Glomerular visceral epithelial cell (primary cell): ENCODE measurements at regions not wholly inside any gene's neighbourhood (a gene's known extent, or its start where the extent isn't known, plus 50 kb on each side); places are given as distances from the start of the nearest gene placed in this dataset.
"Not testable (repeated sequence)": the region's sequence is repeated elsewhere in the genome, so short reads cannot be mapped to it uniquely, and the experiment has no call there.

Experiments
- DNase-seq: peaks from one replicate; pipeline ENCODE4 v3.0.0-alpha.2; 2016; ENCODE audit errors: extremely low spot score

DNA sequence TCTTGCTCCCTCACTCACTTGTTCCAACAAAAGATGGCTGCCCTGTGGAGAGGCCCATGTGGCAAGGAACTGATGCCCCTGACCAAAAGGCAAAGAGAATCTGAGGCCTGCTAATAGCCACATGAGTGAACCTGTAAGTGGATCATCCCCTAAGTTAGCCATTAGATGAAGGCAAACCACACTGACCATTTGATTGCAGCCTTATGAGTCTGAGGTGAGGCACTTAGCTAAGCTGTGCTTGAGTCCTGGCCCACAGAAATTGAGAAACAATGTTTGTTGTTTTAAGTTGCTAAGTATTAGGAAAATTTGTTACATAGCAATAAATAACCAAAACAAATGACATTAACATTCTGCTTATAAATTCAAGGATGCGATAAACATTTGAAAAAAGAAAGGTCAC, 100.1 kb upstream of the BET1 start:
- DNase-seq = no peak

DNA sequence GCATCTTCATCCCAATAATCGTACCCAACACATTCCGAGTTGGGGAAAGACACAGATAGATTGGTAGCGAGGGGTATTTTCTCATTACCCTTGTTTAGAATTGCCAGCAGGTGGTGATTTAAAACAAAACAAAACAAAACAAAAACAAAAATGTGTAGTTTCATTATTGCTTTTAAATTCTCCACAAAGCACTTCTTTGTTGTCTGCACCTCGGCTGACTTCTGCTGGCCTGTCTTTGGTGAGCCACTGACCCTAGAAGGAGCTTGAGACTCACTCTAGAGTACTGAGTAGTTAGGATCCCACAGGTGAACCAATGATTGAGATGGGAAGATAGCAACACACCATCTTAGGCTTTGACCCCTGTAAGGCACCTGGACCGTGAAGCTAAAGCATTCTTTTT, 105.4 kb upstream of the BET1 start:
- DNase-seq = no peak

DNA sequence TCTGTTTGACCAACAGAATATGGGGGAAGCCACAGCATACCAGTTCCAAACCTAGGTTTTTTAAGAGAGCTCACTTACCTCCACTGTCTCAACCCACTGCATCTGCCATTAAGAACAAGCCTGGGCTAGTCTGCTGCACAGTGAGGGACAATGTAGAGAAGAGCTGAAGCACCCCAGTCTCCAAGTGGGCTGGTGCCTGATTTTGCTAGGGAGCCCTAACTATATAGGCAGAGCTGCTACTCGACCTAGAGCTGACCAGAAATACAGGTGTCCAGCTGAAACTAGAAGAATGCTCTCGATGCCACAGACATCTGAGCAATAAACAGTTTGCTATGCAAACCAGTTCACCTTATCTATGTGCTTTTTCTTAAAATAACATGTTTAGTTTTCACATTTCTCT, 106.9 kb upstream of the BET1 start:
- DNase-seq = no peak

DNA sequence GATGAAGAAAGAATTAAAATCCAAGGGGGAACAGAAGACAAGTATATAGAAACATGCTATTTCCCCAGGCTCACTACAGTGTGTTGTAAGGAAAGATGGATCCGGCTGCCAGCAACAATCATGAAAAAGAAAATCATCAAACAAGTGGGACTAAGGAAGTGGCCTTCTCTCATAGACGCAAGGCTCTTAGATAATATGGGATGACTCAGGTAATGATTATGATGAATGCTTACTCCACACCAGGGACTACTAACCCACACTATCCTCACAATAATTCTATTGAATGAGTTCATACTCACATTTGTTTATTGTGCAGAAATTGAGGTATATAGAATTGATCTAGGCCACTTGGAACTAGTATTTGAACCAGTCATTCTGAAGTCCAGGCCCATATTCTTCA, 111.2 kb upstream of the BET1 start:
- DNase-seq = no peak

DNA sequence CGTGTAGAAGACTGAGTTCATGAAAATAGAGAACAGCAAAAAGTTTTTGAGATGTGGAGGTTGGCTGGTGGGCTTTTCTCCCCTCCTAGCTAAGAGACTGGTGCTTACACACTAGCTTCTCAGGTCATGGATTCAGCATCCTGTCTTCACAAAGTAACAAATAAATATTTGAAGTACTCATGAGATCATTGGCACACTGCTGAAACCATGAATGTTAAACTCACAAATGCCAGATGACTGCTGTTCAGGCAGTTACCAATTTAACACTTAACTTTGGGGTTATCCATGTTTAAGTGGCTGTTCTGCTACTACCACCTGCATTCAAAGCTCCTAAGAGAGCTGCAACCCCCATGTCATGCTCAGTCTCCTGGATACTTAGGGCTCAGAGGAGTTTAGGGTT, 119.0 kb upstream of the BET1 start:
- no peak for DNase-seq

DNA sequence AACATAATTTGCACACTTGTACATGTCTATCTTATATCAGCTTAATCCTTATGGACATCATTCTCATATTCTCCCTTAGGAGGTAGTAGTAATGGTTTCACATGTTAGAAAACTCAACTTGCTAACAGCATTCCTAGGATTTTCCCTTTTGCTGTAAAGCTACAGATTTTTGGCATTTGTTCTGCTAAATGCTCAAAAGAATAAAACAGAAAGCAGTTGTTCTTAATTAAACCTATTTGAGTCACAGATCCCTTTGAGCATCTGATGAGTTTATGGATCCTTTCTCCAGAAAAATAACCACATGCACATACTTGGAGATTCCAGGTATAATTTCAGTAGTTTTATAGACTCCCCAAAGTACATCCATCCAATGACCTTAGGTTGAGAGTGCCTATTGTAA, 122.9 kb upstream of the BET1 start:
- DNase-seq = no peak

DNA sequence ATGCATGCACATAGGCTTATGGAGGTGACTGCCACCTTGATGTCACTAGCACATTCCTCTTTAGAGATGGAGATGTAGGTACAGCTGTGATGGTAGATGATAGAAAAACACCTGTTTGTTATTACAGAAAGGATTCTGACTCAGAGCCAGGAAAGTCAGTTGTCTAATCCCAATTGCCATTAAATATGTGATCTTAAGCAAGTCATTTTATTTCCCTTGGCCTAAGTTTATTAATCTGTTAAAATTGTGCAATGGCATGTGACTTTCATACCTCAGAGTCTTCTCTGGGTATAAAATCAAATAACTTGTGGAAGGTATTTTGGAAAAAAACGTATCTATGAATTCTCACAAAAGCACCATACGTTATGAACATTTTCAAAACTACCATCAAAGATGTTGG, 123.9 kb upstream of the BET1 start:
- DNase-seq = no peak

- DNase-seq = peak; percentile 18
These were observed 125.4 kb upstream of the BET1 start for GRCh38 chr7:94129443-94130140.

DNA sequence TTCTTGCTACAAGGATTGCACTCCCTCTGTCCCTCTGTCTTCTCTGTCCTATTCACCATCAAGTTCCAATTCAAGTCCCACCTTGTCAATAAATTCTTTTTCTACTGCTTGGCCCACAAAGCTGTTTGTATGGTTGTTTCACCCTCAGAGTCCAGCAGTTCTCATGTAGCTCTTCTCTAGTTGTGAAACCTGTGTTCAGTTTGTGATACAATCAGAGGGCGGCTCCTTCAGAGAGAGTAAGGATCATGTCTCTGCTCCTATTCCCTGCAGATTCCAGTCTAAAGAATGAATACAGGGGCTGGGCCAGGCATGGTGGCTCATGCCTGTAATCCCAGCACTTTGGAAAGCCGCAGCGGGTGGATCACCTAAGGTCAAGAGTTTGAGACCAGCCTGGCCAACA, 126.6 kb upstream of the BET1 start:
- no peak for DNase-seq

DNA sequence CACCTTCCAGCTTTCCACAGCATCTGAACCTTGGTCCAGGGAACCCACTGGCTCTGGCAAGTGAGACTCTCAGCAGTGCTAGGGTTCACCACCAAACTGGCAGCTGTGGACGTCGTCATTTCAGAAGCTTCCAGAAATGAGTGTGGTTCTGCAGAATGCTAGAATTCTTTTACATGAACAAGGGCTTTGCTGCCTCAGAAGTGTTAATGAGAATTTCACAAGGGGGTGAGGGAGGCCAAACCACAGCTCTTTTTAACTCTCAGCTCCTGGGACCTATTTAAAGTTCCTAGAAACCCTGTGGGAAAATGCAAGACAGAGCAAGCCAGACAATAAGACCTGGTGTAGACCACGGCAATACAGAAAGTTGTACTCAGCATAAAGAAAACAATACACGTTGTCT, 129.3 kb upstream of the BET1 start:
- peak; percentile 15 for DNase-seq

GRCh38 chr7:94135180-94135579, 131.0 kb upstream of the BET1 start:
- no peak for DNase-seq

DNA sequence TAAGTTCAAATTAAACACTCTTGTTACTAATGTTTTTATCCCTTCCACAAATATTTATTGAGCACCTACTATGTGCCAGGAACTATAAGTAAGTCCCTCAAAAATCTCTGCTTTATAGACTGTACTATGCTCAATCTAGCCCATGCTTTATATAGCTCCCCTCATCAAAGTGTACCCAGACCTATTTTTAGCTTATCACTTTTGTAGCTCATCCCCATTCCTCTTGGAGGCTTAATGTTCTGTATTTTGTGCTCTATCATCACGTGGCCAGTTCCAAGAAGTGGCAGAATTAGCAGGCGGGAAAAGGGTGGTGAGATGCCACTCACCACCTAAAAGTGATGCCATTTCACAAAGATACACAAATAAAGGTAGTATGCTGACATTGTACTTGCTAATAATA, 138.1 kb upstream of the BET1 start:
- DNase-seq = no peak

DNA sequence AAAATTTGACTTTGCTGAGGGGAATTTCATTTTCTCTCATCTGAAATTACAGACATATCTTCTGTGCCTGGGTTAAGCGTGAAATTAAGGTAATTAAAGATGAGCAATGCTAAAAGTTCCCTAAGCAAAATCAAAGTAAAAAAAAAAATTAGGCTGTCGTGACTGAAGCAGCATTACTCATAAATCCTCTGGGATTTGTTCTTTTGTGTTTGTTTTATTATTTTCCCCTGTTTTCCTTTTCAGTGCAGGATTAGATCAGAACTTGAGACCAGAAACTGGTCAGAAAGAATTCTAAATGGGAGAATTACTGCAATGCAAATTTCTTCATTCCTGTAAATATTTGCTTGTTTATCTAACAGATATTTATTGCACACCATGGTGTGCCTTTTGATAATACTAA, 141.4 kb upstream of the BET1 start:
- DNase-seq = no peak

GRCh38 chr7:94146408-94146807, 142.3 kb upstream of the BET1 start:
- DNase-seq = no peak

DNA sequence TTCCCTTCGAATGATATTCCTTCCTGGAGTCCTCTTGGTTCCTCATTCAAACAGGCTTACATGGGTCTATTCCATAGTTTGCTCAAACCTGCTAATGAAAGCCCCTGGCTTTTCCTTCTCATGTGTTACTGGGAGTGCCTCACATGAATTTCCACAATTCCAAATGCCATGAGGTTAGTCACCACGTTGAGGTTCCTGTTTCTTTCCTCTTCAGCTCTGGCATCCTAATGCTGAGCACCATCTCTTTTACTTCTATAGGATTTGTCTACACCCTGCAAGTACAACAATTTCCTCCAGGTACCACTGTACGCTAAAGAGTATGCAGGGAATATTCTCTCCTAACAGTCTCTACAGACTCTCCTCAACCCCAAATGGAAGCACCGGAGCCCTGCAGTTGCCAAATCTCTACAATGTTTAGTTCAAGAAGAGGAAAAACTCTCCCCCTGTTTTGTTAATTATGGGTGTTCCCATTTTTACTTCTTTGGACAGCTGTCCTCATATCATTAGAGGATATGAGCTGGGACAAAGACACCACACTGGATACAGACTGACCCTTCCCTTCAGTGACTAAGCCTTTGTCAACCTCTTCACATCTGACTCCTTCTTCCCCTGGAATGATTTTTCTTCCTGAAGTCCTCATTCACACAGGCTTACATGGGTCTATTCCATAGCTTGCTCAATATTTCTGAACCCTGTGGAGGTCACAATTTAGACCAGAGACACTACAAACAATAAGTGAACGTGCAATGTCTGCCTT, 145.8 kb upstream of the BET1 start:
- DNase-seq = no peak

- DNase-seq = no peak
These were observed 150.0 kb upstream of the BET1 start for GRCh38 chr7:94154182-94154581.

DNA sequence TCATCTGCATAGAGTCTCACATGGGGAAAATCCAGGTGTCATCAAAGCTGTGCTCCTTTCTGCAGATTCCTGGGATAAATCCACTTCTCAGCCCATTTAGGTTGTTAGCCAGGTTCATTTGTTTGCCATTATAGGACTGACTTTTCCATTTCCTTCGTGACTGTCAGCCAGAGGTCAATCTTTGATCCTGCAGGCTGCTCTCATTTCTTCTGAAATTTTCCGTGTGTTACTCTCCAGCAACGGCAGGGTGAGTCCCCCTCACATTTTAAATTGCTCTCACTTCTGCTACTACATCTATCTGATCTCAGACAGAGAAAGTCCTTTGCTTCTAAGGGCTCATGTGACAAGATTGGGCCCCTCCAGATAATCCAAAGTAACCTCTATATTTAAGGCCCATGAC, 150.7 kb upstream of the BET1 start:
- DNase-seq = no peak

- DNase-seq = not testable (repeated sequence)
These were observed 153.6 kb upstream of the BET1 start for GRCh38 chr7:94157659-94158306.

DNA sequence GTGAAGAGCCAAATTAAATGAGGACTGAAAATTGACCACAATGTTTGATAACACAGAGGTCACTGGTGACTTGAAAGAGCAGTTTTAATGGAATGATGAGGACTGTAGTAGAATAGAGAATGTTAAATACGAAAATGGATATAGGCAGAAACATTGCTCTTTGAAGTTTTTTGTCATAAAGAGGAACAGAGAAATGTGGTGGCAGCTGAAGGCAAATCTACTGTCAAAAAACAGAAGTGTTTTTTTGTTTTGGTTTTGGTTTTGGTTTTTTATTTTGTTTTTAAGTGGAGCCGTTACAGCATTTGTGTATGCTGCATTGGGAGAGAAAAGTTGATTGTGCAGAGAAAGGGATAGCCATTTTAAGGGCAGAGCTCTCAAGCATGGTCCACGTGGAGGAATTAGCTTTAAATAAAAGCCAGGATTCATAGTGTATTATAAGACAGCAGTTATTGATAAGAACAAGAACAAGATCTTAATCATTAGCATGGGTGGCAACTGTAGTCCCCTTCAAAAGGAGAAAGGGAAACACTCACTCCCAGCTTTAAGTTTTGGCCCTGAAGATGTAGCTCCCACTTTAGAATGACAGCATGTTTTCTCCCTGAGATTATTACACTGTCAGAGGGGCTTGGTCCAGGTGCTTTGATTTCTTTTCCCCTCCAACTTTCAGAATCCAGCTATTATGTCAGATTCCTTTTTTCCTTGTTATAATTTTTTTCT, 156.7 kb upstream of the BET1 start:
- no peak for DNase-seq

DNA sequence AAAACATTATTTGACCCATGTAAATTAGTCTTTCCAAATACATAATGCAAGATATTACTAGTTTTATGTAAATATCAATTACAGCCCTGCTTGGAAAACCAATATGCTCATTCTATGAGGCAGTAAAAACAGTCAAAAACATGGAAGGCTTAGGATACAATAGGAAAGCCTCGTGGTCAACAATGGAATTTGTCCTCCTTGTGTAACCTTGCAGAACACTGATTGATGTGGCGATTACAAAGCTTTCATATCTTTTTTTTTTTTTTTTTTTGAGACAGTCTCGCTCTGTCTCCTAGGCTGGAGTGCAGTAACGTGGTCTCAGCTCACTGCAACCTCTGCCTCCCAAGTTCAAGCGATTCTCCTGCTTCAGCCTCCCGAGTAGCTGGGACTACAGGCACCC, 157.3 kb upstream of the BET1 start:
- DNase-seq = no peak

DNA sequence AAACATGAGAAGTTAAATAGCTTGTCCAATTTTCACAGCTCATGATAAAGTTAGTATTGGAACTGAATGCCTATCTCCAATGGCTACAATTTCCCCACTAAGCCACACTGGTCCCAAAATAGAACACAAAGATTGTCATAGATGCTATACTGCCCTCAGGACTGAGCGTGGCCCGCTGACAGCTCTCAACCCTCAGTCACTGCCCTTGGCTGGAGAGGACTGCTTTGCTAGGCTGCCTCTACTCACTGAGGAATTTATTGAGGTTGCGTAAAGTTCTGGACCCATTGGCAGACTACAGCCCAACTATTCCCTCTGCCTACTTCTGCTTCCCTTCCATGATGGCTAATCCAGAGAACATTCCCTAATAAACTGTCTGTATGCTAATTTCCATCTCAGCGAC, 165.5 kb upstream of the BET1 start:
- DNase-seq = no peak

DNA sequence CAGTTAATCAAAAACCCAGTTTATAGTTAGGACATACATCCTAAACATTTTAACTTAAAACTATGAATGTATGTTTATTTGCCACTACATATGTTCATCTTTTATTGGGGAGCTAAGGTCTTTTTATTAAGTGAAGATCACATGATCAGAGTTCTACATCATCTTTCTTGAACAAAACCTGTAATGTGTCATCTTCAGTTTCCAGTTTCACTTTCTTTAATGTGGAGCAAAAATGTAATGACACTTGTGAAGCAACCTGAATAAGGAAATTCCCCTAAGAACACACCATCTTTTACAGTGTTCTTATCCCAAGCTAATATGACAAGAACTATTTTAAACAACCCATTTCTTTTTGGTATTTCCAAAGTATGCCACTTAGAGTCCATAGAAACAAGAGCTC, 166.7 kb upstream of the BET1 start:
- DNase-seq = no peak

GRCh38 chr7:94173436-94173835, 169.3 kb upstream of the BET1 start:
- DNase-seq = no peak
